ENCODE measurements at regions not wholly inside any gene's neighbourhood (a gene's known extent, or its start where the extent isn't known, plus 50 kb on each side); places are given as distances from the start of the nearest gene placed in this dataset.

- peak; percentile 4 for DNase-seq
Measured at GRCh38 chr6:132937466-132937906, 123.1 kb downstream of the RPS12 start.

DNA sequence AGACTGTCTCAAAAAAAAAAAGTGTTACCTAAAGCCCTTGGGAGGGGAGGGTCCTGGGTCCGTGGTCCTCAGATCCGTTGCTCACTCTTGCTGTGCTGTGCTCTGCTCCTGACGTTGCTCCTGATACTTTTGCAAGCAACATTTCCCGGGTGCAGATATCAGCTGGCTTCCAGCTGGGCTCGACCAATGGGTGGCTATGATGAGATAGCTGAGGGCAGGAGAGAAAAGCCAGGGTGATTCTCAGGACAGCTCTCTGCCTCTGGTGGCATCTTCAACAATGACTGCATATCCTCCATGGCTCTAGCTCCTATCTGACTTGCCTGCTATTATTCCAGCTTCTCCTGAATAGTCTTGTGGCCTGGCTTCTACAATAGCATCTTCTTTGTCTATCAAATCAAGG is 134.5 kb downstream of the RPS12 start:
- DNase-seq, result no peak

GRCh38 chr6:132950566-132950965 is 136.2 kb downstream of the RPS12 start:
- no peak for DNase-seq

GRCh38 chr6:132952031-132952867 is 137.9 kb downstream of the RPS12 start:
- DNase-seq, result peak; percentile 28

DNA sequence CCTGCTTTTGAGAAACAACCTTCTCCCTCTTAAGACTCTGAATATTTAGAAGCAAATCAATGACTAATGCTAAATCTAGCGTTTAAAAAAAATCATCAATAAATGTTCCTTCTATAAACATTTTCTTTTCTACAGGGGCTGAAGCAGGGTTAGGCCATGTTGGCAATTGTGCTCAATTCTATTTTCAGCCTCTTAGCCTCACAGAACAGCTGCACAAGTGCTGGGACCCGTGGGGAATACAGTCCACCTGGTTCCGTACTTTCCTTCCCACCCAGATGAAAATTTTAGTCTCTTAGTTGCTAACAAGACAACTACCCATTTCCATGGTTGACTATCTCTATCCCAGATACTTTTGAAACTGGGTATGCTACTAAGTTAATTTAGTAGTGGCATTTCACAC is 138.6 kb downstream of the RPS12 start:
- DNase-seq, result no peak

GRCh38 chr6:132954222-132954621 is 139.9 kb downstream of the RPS12 start:
- no peak for DNase-seq

- DNase-seq, result no peak
Measured at GRCh38 chr6:132954936-132955335, 140.6 kb downstream of the RPS12 start.

- DNase-seq, result no peak
Measured at GRCh38 chr6:132959639-132960326, 145.4 kb downstream of the RPS12 start.

DNA sequence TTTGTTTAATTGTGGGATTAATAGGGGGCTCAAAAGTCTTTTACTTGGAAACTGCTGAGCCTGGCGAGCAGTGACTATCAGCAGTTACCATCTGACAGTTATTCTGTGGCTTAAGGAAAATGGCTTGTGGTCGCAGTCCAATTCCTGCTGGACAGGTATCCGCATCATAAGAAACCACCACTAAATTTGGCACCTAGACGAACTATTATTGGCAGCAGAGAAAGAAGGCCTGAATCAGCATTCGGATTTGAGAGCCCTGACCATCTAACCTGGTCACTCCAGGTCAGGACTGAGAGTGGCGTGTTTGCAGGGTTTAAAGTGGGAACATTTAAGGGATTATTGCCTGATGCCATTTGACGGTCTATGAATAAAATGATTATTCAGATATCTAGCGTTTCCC is 146.4 kb downstream of the RPS12 start:
- DNase-seq, result no peak

GRCh38 chr6:132961122-132961521 is 146.8 kb downstream of the RPS12 start:
- DNase-seq, result no peak

DNA sequence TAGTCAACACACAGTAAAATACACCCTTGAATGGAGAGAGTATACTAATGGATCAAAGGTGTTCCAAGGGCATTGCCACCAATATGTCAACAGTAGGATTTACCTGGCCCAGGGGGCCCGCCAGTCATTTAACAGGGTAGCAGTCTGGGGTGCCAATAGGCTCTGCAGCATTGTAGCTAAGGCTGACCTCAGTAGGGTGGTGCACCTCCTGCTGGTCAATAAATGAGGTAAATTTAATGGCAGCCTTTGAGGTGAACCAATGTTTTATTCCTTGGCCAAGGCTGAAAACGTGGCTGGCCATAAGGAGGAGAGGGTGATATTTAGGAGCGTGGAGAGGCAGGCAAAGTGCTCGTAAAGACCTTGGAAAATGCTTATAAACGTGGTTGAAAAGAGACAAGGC is 147.2 kb downstream of the RPS12 start:
- DNase-seq, result no peak

DNA sequence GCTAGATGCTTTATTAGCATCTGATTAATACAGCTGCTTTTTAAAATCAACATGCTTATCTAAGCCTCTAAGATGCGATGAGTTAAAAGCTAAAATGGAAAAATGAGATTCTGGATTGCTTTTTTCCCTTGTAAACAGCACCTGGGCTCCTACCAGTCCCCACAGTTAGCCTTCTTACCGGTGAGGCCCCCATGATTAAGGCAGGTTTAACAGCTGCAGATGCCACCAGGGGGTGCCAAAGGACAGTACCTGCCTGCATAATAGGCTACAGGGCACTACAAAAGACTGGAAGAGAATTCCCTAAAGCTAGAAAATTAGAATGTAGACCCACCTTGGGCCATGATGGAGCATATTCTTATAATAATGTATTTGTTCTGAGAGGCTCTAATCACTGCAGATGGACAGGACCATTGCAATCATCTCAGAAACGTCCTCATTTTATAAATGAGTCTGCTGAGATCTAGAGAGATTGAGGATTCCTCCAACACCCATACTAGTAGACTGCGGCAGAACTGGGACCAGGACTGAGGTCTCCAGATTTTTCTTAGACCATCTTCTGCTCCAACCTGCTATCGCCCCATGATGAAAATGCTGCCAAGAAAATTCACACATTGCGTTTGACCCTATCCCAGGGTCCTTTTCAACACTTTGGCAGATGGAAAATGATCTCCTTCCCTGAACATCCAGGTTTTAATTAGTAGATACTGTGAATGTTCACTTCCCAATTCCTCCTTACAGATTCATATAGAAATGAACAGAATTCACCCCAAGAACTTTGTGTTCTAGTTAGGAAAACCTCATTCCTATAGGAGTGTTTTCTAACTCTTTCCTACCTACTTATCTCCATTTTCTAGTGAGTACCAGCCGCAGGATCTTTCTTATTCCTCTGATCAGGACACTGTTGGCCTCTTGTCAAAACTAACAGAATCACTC is 148.8 kb downstream of the RPS12 start:
- DNase-seq, result peak; percentile 12

GRCh38 chr6:132964101-132964867 is 149.9 kb downstream of the RPS12 start:
- DNase-seq, result peak; percentile 74

DNA sequence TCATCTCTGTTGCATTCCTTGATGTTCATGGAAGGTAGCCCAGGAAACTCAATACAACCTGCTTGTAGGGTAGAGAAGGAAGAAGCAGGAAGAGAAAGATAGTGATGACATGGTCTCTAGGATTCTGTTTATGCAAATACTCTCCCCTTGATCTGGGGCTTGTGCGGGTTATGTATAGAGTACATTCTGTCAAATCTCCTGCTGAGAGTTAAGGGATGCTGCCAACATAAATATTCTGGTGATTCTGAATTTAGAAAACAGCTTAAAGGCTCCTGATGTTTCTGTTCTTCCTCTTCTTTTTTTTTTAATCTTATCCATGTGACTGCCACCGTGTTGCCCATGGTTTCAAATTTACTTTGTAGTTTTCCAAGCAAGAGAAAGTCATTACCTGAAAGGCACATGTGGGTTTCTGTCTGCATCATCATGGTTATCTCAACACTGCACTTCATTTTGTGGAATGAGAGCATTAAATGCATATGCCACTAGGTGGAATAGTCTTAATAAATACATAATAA is 150.6 kb downstream of the RPS12 start:
- DNase-seq, result peak; percentile 34

DNA sequence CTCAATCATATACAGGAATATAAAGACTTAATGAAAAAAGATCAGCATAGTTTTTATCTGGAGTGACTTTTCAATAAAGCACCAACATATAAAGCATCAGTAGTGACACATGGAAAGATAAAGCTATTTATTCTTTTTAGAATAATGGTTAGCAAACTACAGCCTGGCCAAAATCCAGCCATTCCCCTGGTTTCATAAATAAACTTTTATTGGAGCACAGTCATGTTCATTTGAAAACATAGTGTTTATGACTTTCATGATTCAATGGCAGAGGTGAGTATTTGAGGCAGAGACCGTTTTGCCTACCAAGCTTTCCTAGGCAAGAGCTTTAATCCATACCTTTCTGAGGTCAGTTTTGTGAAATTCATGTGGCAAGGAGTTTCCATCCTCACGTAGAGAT is 153.5 kb downstream of the RPS12 start:
- DNase-seq, result no peak

- no peak for DNase-seq
Measured at GRCh38 chr6:132968419-132968950, 154.1 kb downstream of the RPS12 start.

DNA sequence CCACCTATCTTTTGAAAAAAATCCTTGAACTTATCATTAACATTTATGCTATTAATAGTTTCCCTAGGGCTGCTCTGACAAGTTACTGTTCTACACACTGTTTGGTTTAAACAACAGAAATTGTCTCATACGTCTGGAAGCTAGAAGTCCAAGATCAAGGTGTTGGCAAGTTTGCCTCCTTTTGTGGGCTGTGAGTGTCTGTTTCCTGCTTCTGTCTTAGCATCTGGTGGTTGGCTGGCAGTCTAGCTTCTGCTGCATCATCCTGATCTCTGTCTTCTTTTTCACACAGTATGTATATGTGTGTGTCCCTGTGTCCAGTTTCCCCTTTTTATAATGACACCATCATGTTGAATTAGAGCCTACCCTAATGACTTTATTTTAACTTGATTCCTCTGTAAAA is 154.8 kb downstream of the RPS12 start:
- DNase-seq, result no peak

GRCh38 chr6:132971676-132972075 is 157.3 kb downstream of the RPS12 start:
- no peak for DNase-seq

GRCh38 chr6:132972254-132972653 is 157.9 kb downstream of the RPS12 start:
- no peak for DNase-seq

DNA sequence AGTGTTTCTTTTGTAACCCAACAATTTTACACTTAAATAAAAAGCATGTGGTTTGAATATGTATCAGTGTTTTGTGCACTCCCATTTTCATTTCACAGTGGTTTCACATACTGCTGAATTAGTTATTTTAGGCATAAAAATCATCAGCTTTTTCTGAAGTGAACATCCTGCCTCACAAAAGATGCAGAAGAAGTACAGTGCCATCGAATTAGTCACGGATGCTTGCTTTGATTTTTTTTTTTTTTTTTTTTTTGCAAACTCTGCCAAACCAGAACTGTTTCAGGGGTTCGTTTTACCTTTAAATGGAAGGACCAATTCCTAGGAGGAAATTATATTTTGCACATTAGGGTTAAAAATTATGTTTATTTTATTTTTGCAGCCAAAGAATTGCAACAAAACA is 158.6 kb downstream of the RPS12 start:
- DNase-seq, result no peak

- no peak for DNase-seq
Measured at GRCh38 chr6:132973514-132973993, 159.2 kb downstream of the RPS12 start.

DNA sequence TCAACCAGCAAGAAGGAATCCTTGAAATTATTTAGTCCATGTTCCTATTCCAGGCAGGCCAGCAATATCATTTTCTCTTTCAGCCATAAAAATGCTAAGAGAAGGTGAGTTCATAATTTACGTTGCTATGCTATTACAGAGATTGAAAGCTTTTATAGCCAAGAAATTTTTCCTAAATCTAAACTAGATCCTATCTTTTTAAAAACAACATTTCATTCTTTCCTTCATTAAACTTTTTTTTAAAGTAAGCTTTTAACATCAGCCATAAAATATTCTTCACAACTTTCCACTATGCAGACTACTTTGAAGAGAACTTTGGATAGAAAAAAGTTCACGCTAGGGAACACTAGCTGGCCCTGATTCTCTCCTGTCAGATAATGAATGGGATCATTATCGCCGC is 159.8 kb downstream of the RPS12 start:
- DNase-seq, result no peak

Measured in NCI-H446 treated with DMSO at 0.1 percent for 48 hours (cell line).